ENCODE measurements at regions not wholly inside any gene's neighbourhood (a gene's known extent, or its start where the extent isn't known, plus 50 kb on each side); places are given as distances from the start of the nearest gene placed in this dataset.

GRCh38 chr6:145423936-145424335 is 311.4 kb downstream of the EPM2A start:
- DNase-seq (no peak), ATAC-seq (ENCODE audit: low read depth in 2 of 2) (no peak)
- no peaks in the 10 kb centered on the region for H3K36me3 Mint-ChIP-seq
- Histone ChIP-seq H3K36me3 (ENCODE audit: control insufficient read depth, insufficient read depth, low read length) (no peaks in the 10 kb centered on the region), H3K4me3 (ENCODE audit: low read depth, low read length) (no peak overlapping the region), H3K27ac (ENCODE audit: insufficient read depth, low read length, poor library complexity, severe bottlenecking) (no peak overlapping the region), H3K4me1 (ENCODE audit: control insufficient read depth, insufficient read depth, low read length, poor library complexity, severe bottlenecking) (no peaks in the 10 kb centered on the region), H3K27me3 (ENCODE audit: control insufficient read depth, insufficient read depth, low read length) (no peaks in the 10 kb centered on the region), H3K9me3 (ENCODE audit: control insufficient read depth in 2 of 2, low read length in 2 of 2) (no peaks in the 10 kb centered on the region)
- H3K9me3 Mint-ChIP-seq = peaks cover 0 to 2% (median 0%) of the 10 kb centered on the region in 7 donors
- no peak overlapping the region for H3K4me3 Mint-ChIP-seq
- no peaks in the 10 kb centered on the region for H3K4me1 Mint-ChIP-seq
- H3K27ac Mint-ChIP-seq = no peak overlapping the region
- peaks cover 5% of the 10 kb centered on the region for H3K27me3 Mint-ChIP-seq

- Histone ChIP-seq H3K4me3 (ENCODE audit: low read depth, low read length) (no peak overlapping the region), H3K27ac (ENCODE audit: insufficient read depth, low read length, poor library complexity, severe bottlenecking) (no peak overlapping the region), H3K4me1 (ENCODE audit: control insufficient read depth, insufficient read depth, low read length, poor library complexity, severe bottlenecking) (no peaks in the 10 kb centered on the region), H3K27me3 (ENCODE audit: control insufficient read depth, insufficient read depth, low read length) (no peaks in the 10 kb centered on the region), H3K36me3 (ENCODE audit: control insufficient read depth, insufficient read depth, low read length) (no peaks in the 10 kb centered on the region), H3K9me3 (ENCODE audit: control insufficient read depth in 2 of 2, low read length in 2 of 2) (no peaks in the 10 kb centered on the region)
- Mint-ChIP-seq H3K27me3 (no peaks in the 10 kb centered on the region), H3K36me3 (no peaks in the 10 kb centered on the region), H3K27ac (no peak overlapping the region), H3K4me3 (no peak overlapping the region), H3K4me1 (no peaks in the 10 kb centered on the region), H3K9me3 (peaks cover 0 to 3% (median 0%) of the 10 kb centered on the region in 7 donors)
- DNase-seq (no peak), ATAC-seq (ENCODE audit: low read depth in 2 of 2) (no peak)
Observed at GRCh38 chr6:145427232-145427631, 308.1 kb downstream of the EPM2A start.

GRCh38 chr6:145428706-145429105 is 306.6 kb downstream of the EPM2A start:
- no peaks in the 10 kb centered on the region for H3K4me1 ChIP-seq (ENCODE audit: control insufficient read depth, insufficient read depth, low read length, poor library complexity, severe bottlenecking)
- no peaks in the 10 kb centered on the region for H3K36me3 Mint-ChIP-seq

DNA sequence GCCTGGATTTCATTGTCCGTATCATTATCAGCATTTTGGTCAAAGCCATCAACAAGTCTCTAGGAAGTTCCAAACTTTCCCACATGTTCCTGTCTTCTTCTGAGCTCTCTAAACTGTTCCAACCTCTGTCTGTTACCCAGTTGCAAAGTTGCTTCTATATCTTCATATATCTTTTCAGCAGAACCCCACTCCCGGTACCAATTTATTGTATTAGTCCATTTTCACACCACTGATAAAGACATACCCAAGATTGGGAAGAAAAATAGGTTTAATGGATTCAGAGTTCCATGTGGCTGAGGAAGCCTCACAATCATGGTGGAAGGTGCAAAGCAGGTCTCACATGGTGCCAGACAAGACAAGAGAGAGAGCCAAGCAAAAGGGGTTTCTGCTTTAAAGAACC is 293.2 kb downstream of the EPM2A start:
- H3K9me3 Mint-ChIP-seq = peaks cover 5 to 36% (median 13%) of the 10 kb centered on the region in 7 donors
- Histone ChIP-seq H3K27me3 (ENCODE audit: control insufficient read depth, insufficient read depth, low read length) (no peaks in the 10 kb centered on the region), H3K27ac (ENCODE audit: insufficient read depth, low read length, poor library complexity, severe bottlenecking) (no peak overlapping the region), H3K4me3 (ENCODE audit: low read depth, low read length) (no peak overlapping the region), H3K4me1 (ENCODE audit: control insufficient read depth, insufficient read depth, low read length, poor library complexity, severe bottlenecking) (no peaks in the 10 kb centered on the region), H3K9me3 (ENCODE audit: control insufficient read depth in 2 of 2, low read length in 2 of 2) (peaks cover 0 to 3% of the 10 kb centered on the region in 2 experiments), H3K36me3 (ENCODE audit: control insufficient read depth, insufficient read depth, low read length) (no peaks in the 10 kb centered on the region)
- ATAC-seq (ENCODE audit: low read depth in 2 of 2) = no peak
- H3K27ac Mint-ChIP-seq = no peak overlapping the region
- no peak for DNase-seq
- H3K27me3 Mint-ChIP-seq = no peaks in the 10 kb centered on the region
- no peaks in the 10 kb centered on the region for H3K36me3 Mint-ChIP-seq
- H3K4me1 Mint-ChIP-seq = no peaks in the 10 kb centered on the region
- H3K4me3 Mint-ChIP-seq = no peak overlapping the region

More at GRCh38 chr6:145428706-145429105, 306.6 kb downstream of the EPM2A start:
- no peak overlapping the region for H3K4me3 ChIP-seq (ENCODE audit: low read depth, low read length)
- H3K9me3 Mint-ChIP-seq = peaks cover 0 to 3% (median 0%) of the 10 kb centered on the region in 7 donors
- no peak overlapping the region for H3K4me3 Mint-ChIP-seq
- no peaks in the 10 kb centered on the region for H3K27me3 ChIP-seq (ENCODE audit: control insufficient read depth, insufficient read depth, low read length)
- H3K27ac Mint-ChIP-seq = no peak overlapping the region
- no peaks in the 10 kb centered on the region for H3K9me3 ChIP-seq (ENCODE audit: control insufficient read depth in 2 of 2, low read length in 2 of 2)
- DNase-seq (no peak), ATAC-seq (ENCODE audit: low read depth in 2 of 2) (no peak)
- H3K27me3 Mint-ChIP-seq = no peaks in the 10 kb centered on the region
- no peaks in the 10 kb centered on the region for H3K4me1 Mint-ChIP-seq
- no peak overlapping the region for H3K27ac ChIP-seq (ENCODE audit: insufficient read depth, low read length, poor library complexity, severe bottlenecking)
- H3K36me3 ChIP-seq (ENCODE audit: control insufficient read depth, insufficient read depth, low read length) = no peaks in the 10 kb centered on the region

DNA sequence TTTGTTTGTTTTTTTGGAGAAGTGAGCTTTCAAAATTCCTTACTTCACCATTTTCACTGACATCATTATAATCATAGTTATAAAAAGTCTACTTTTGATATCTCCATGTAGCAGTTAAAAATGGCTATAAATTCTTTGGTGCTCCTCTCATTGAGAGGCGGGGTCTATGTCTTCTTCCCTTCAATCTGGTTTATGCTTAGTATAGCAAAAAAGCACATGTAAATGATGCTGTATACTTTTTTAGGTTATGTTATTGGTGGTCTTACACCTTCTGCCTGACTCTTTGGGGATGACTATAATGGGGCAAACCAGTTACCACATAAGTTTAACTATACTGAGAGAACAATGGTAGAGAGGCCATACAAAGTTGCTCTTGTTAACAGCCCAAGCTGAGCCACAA is 289.6 kb downstream of the EPM2A start:
- H3K4me3 ChIP-seq (ENCODE audit: low read depth, low read length) = no peak overlapping the region
- Mint-ChIP-seq H3K9me3 (peaks cover 5 to 36% (median 13%) of the 10 kb centered on the region in 7 donors), H3K36me3 (no peaks in the 10 kb centered on the region), H3K4me1 (no peaks in the 10 kb centered on the region), H3K27ac (no peak overlapping the region), H3K4me3 (no peak overlapping the region), H3K27me3 (no peaks in the 10 kb centered on the region)
- H3K27me3 ChIP-seq (ENCODE audit: control insufficient read depth, insufficient read depth, low read length) = no peaks in the 10 kb centered on the region
- H3K36me3 ChIP-seq (ENCODE audit: control insufficient read depth, insufficient read depth, low read length) = no peaks in the 10 kb centered on the region
- no peak for ATAC-seq (ENCODE audit: low read depth in 2 of 2)
- H3K27ac ChIP-seq (ENCODE audit: insufficient read depth, low read length, poor library complexity, severe bottlenecking) = no peak overlapping the region
- no peaks in the 10 kb centered on the region for H3K4me1 ChIP-seq (ENCODE audit: control insufficient read depth, insufficient read depth, low read length, poor library complexity, severe bottlenecking)
- no peak for DNase-seq
- H3K9me3 ChIP-seq (ENCODE audit: control insufficient read depth in 2 of 2, low read length in 2 of 2) = peaks cover 0 to 3% of the 10 kb centered on the region in 2 experiments

DNA sequence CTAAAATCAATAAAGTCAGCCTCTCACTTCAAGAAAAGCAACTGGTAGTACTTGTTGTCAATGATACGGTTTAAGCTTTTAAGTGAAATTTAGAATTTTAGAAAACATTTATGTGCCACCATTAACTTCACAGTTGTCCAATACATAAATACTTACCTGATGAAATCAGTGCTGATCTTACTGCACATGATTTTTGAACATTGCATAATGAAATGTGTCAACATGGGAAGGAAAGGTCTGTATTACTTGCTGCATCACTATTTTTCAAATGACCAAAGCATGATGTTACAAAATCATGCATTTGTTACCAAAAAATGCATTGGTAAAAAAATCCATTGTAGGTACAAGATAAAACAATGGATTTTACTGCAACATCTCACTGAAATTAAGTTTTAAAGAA is 284.3 kb downstream of the EPM2A start:
- no peaks in the 10 kb centered on the region for H3K4me1 ChIP-seq (ENCODE audit: control insufficient read depth, insufficient read depth, low read length, poor library complexity, severe bottlenecking)
- H3K27ac ChIP-seq (ENCODE audit: insufficient read depth, low read length, poor library complexity, severe bottlenecking) = no peak overlapping the region
- DNase-seq = no peak
- Mint-ChIP-seq H3K9me3 (peaks cover 0 to 8% (median 3%) of the 10 kb centered on the region in 7 donors), H3K36me3 (no peaks in the 10 kb centered on the region), H3K4me3 (no peak overlapping the region), H3K27ac (no peak overlapping the region), H3K27me3 (no peaks in the 10 kb centered on the region), H3K4me1 (no peaks in the 10 kb centered on the region)
- peaks cover 0 to 3% of the 10 kb centered on the region in 2 experiments for H3K9me3 ChIP-seq (ENCODE audit: control insufficient read depth in 2 of 2, low read length in 2 of 2)
- no peak for ATAC-seq (ENCODE audit: low read depth in 2 of 2)
- no peaks in the 10 kb centered on the region for H3K27me3 ChIP-seq (ENCODE audit: control insufficient read depth, insufficient read depth, low read length)
- H3K4me3 ChIP-seq (ENCODE audit: low read depth, low read length) = no peak overlapping the region
- H3K36me3 ChIP-seq (ENCODE audit: control insufficient read depth, insufficient read depth, low read length) = no peaks in the 10 kb centered on the region

DNA sequence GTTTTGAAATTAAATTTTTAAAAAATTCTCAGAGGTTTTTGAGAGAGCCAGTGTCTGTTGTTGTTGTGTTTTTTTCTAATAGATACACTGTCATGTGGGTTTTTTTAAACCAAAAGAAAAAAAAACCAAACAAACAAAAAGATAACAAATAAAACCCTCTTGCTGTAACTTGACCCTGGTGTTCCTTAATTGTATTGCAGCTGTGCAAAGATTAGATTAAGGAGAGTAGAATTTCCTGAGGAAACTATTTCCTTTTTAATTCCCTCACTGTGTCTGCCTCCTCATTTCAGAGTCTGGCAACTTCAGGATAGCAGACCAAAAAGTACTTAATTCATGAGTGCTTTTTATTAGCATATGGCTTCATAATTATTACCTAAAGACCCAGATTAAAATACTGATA is 281.9 kb downstream of the EPM2A start:
- Mint-ChIP-seq H3K27ac (no peak overlapping the region), H3K9me3 (peaks cover 0 to 5% (median 1%) of the 10 kb centered on the region in 7 donors), H3K4me1 (no peaks in the 10 kb centered on the region), H3K36me3 (no peaks in the 10 kb centered on the region), H3K27me3 (no peaks in the 10 kb centered on the region), H3K4me3 (no peak overlapping the region)
- ATAC-seq (ENCODE audit: low read depth in 2 of 2) (no peak), DNase-seq (no peak)
- Histone ChIP-seq H3K4me1 (ENCODE audit: control insufficient read depth, insufficient read depth, low read length, poor library complexity, severe bottlenecking) (no peaks in the 10 kb centered on the region), H3K27me3 (ENCODE audit: control insufficient read depth, insufficient read depth, low read length) (no peaks in the 10 kb centered on the region), H3K9me3 (ENCODE audit: control insufficient read depth in 2 of 2, low read length in 2 of 2) (no peaks in the 10 kb centered on the region), H3K4me3 (ENCODE audit: low read depth, low read length) (no peak overlapping the region), H3K36me3 (ENCODE audit: control insufficient read depth, insufficient read depth, low read length) (no peaks in the 10 kb centered on the region), H3K27ac (ENCODE audit: insufficient read depth, low read length, poor library complexity, severe bottlenecking) (no peak overlapping the region)

- ATAC-seq (ENCODE audit: low read depth in 2 of 2) (no peak), DNase-seq (no peak)
- H3K4me3 Mint-ChIP-seq = no peak overlapping the region
- no peaks in the 10 kb centered on the region for H3K36me3 ChIP-seq (ENCODE audit: control insufficient read depth, insufficient read depth, low read length)
- no peaks in the 10 kb centered on the region for H3K27me3 Mint-ChIP-seq
- H3K4me1 ChIP-seq (ENCODE audit: control insufficient read depth, insufficient read depth, low read length, poor library complexity, severe bottlenecking) = no peaks in the 10 kb centered on the region
- H3K27ac Mint-ChIP-seq = no peak overlapping the region
- peaks cover 0 to 5% (median 1%) of the 10 kb centered on the region in 7 donors for H3K9me3 Mint-ChIP-seq
- H3K27ac ChIP-seq (ENCODE audit: insufficient read depth, low read length, poor library complexity, severe bottlenecking) = no peak overlapping the region
- no peaks in the 10 kb centered on the region for H3K4me1 Mint-ChIP-seq
- H3K36me3 Mint-ChIP-seq = no peaks in the 10 kb centered on the region
- no peak overlapping the region for H3K4me3 ChIP-seq (ENCODE audit: low read depth, low read length)
- no peaks in the 10 kb centered on the region for H3K27me3 ChIP-seq (ENCODE audit: control insufficient read depth, insufficient read depth, low read length)
- no peaks in the 10 kb centered on the region for H3K9me3 ChIP-seq (ENCODE audit: control insufficient read depth in 2 of 2, low read length in 2 of 2)
Observed at GRCh38 chr6:145454006-145454405, 281.3 kb downstream of the EPM2A start.
